GM23338 (cell line): ENCODE measurements at regions not wholly inside any gene's neighbourhood (a gene's known extent, or its start where the extent isn't known, plus 50 kb on each side); places are given as distances from the start of the nearest gene placed in this dataset.
A peak's percentile ranks its signal among the peaks of the same experiment; 100 is the strongest.

Source experiments
- ATAC-seq: fragments of 200-7000 bp; cut with Tn5 transposase; 3 replicates; pipeline ENCODE4 v1.9.1; 2020
- DNase-seq: peaks from one replicate; pipeline ENCODE4 v3.0.0-alpha.2; 2015; ENCODE audit warnings: low spot score
- H2AFZ ChIP-seq: fragments of 200-600 bp; sonication (generic); 2 replicates; pipeline ENCODE4 v1.8.0; 2016; ENCODE audit warnings: antibody characterized with exemption, mild to moderate bottlenecking, moderate library complexity
- H3F3A ChIP-seq: fragments of 200-600 bp; sonication (generic); replicated peaks from 2 replicates; pipeline ENCODE4 v1.8.0; 2017; ENCODE audit warnings: antibody characterized with exemption, mixed run types, low read depth
- H3K27ac ChIP-seq: fragments of 200-600 bp; sonication (generic); 2 replicates; pipeline ENCODE4 v1.6.1; 2016; ENCODE audit warnings: low read depth
- H3K27me3 ChIP-seq: fragments of 200-600 bp; sonication (generic); 2 replicates; pipeline ENCODE4 v1.8.0; 2016; ENCODE audit warnings: mild to moderate bottlenecking, mixed run types, moderate library complexity; ENCODE audit not compliant: insufficient read depth
- H3K36me3 ChIP-seq: fragments of 200-600 bp; sonication (generic); 2 replicates; pipeline ENCODE4 v1.8.0; 2016; ENCODE audit warnings: mild to moderate bottlenecking; ENCODE audit not compliant: insufficient read depth
- H3K4me1 ChIP-seq: fragments of 200-600 bp; sonication (generic); 2 replicates; pipeline ENCODE4 v1.8.0; 2016; ENCODE audit warnings: mild to moderate bottlenecking, moderate library complexity; ENCODE audit not compliant: insufficient read depth
- H3K4me2 ChIP-seq: fragments of 200-600 bp; sonication (generic); 2 replicates; pipeline ENCODE4 v1.7.1; 2017; ENCODE audit warnings: mixed run types
- H3K4me3 ChIP-seq: fragments of 200-600 bp; sonication (generic); 2 replicates; pipeline ENCODE4 v1.6.1; 2016; ENCODE audit warnings: mixed run types
- H3K79me2 ChIP-seq: fragments of 200-600 bp; sonication (generic); replicated peaks from 2 replicates; pipeline ENCODE4 v1.8.0; 2017; ENCODE audit warnings: mild to moderate bottlenecking; ENCODE audit not compliant: insufficient read depth
- H3K9me2 ChIP-seq: fragments of 200-600 bp; sonication (generic); 2 replicates; pipeline ENCODE4 v1.8.0; 2017; ENCODE audit not compliant: insufficient read depth
- H4K20me1 ChIP-seq: fragments of 200-600 bp; sonication (generic); replicated peaks from 2 replicates; pipeline ENCODE4 v1.8.0; 2017; ENCODE audit warnings: mild to moderate bottlenecking; ENCODE audit not compliant: insufficient read depth
- H3K27ac Mint-ChIP-seq: 2 replicates; pipeline ENCODE4 v1.8.0; 2020; ENCODE audit warnings: inconsistent platforms, mild to moderate bottlenecking, moderate library complexity, mixed read lengths
- H3K27me3 Mint-ChIP-seq: 3 replicates; pipeline ENCODE4 v1.8.0; 2022; ENCODE audit warnings: low read depth, mild to moderate bottlenecking, moderate library complexity, mixed read lengths, inconsistent platforms; ENCODE audit not compliant: insufficient read depth, poor library complexity
- H3K36me3 Mint-ChIP-seq: 3 replicates; pipeline ENCODE4 v1.8.0; 2021; ENCODE audit warnings: low read depth, mild to moderate bottlenecking, inconsistent platforms, moderate library complexity, mixed read lengths
- H3K4me1 Mint-ChIP-seq: 3 replicates; pipeline ENCODE4 v1.8.0; 2020; ENCODE audit warnings: mild to moderate bottlenecking, inconsistent platforms, mixed read lengths
- H3K4me3 Mint-ChIP-seq: 3 replicates; pipeline ENCODE4 v1.8.0; 2021; ENCODE audit warnings: moderate library complexity, mild to moderate bottlenecking, inconsistent platforms, mixed read lengths
- H3K9me3 Mint-ChIP-seq: 3 replicates; pipeline ENCODE4 v1.8.0; 2020; ENCODE audit warnings: moderate library complexity, mild to moderate bottlenecking, inconsistent platforms, mixed read lengths
- CREB1 ChIP-seq: fragments of 250-450 bp; sonication (Bioruptor Pico); IDR thresholded peaks from 2 replicates; pipeline ENCODE4 v1.5.0; 2020; ENCODE audit warnings: low read depth, mild to moderate bottlenecking, moderate library complexity
- CTCF ChIP-seq, 2 experiments: fragments of 200-600 bp in 1 of 2; sonication (generic) in 1 of 2; conservative IDR thresholded peaks; 2 replicates each; pipeline versions ENCODE4 v1.5.1 to v1.6.1; 2016 to 2017; ENCODE audit warnings: antibody characterized with exemption in 2 of 2, low read depth in 2 of 2, mild to moderate bottlenecking in 2 of 2, moderate library complexity in 1 of 2
- EZH2 ChIP-seq: fragments of 200-600 bp; sonication (generic); IDR thresholded peaks from one replicate; pipeline ENCODE4 v1.8.0; 2017; ENCODE audit warnings: antibody characterized with exemption, mild to moderate bottlenecking, low read depth; ENCODE audit not compliant: unreplicated experiment
- EZH2phosphoT487 ChIP-seq: fragments of 200-600 bp; sonication (generic); IDR thresholded peaks from one replicate; pipeline ENCODE4 v1.8.1; 2018; ENCODE audit warnings: antibody characterized with exemption; ENCODE audit not compliant: unreplicated experiment
- JUNB ChIP-seq: IDR thresholded peaks from one replicate; pipeline ENCODE4 v1.6.1; 2016; ENCODE audit warnings: antibody characterized with exemption; ENCODE audit not compliant: unreplicated experiment
- NANOG ChIP-seq: IDR thresholded peaks from 2 replicates; pipeline ENCODE4 v1.6.1; 2016; ENCODE audit warnings: antibody characterized with exemption, borderline replicate concordance
- REST ChIP-seq: IDR thresholded peaks from one replicate; pipeline ENCODE4 v1.6.1; 2018; ENCODE audit warnings: antibody characterized with exemption; ENCODE audit not compliant: unreplicated experiment
- STAT1 ChIP-seq: IDR thresholded peaks from one replicate; pipeline ENCODE4 v1.6.1; 2016; ENCODE audit warnings: antibody characterized with exemption; ENCODE audit not compliant: unreplicated experiment
- ZNF114 ChIP-seq: fragments of 250-450 bp; sonication (Bioruptor Pico); IDR thresholded peaks from 2 replicates; pipeline ENCODE4 v1.5.0; 2020; ENCODE audit warnings: mild to moderate bottlenecking, moderate library complexity
- ZNF331 ChIP-seq: fragments of 250-450 bp; sonication (Bioruptor Pico); IDR thresholded peaks from 2 replicates; pipeline ENCODE4 v1.5.0; 2020; ENCODE audit warnings: low read depth, mild to moderate bottlenecking, moderate library complexity

GRCh38 chr1:8218351-8219092, 99.4 kb upstream of the SLC45A1 start (continued):
- TF ChIP-seq CREB1 (CRISPR knock-in tag) (no peak), REST (no peak), NANOG (no peak), EZH2 (no peak), CTCF (conservative IDR thresholded peaks at IDR 0.05; ENCODE audit: low read depth in 2 of 2) (no peak)

GRCh38 chr1:8217809-8218208, 100.1 kb upstream of the SLC45A1 start:
- peaks cover 21% of the 10 kb centered on the region for H3K4me1 ChIP-seq
- no peaks in the 10 kb centered on the region for H3K9me2 ChIP-seq
- peak overlapping the region; percentile 80 for H3K4me2 ChIP-seq
- Mint-ChIP-seq H3K9me3 (no peaks in the 10 kb centered on the region), H3K36me3 (no peaks in the 10 kb centered on the region), H3K27ac (no peak overlapping the region), H3K27me3 (peaks cover 11% of the 10 kb centered on the region), H3K4me1 (peaks cover 33% of the 10 kb centered on the region), H3K4me3 (peak overlapping the region; percentile 60)
- H3F3A ChIP-seq: peaks cover 14% of the 10 kb centered on the region
- H3K27ac ChIP-seq: no peak overlapping the region
- no peaks in the 10 kb centered on the region for H4K20me1 ChIP-seq
- peaks cover 14% of the 10 kb centered on the region; the same call in 1 of the 2 replicates for H3K27me3 ChIP-seq
- DNase-seq: no peak
- peak overlapping the region; percentile 98 for H2AFZ ChIP-seq
- peak overlapping the region; percentile 55 for H3K4me3 ChIP-seq
- H3K79me2 ChIP-seq: no peaks in the 10 kb centered on the region
- no peak for TF ChIP-seq ZNF114 (CRISPR knock-in tag)
- no peak for TF ChIP-seq EZH2phosphoT487
- TF ChIP-seq ZNF331: no peak
- no peak for TF ChIP-seq STAT1
- TF ChIP-seq JUNB: no peak
- TF ChIP-seq NANOG: no peak
- no peak for ATAC-seq
- H3K36me3 ChIP-seq: no peaks in the 10 kb centered on the region
